ENCODE measurements at regions not wholly inside any gene's neighbourhood (a gene's known extent, or its start where the extent isn't known, plus 50 kb on each side); places are given as distances from the start of the nearest gene placed in this dataset.

- no peak overlapping the region for H2AFZ ChIP-seq (ENCODE audit: low read length)
- no peaks in the 10 kb centered on the region for H3K9me2 ChIP-seq (ENCODE audit: low read depth, low read length)
- no peak overlapping the region for H3K27ac ChIP-seq (ENCODE audit: low read depth, low read length, poor library complexity, severe bottlenecking)
- H3K4me3 ChIP-seq (ENCODE audit: low read depth, low read length, poor library complexity, severe bottlenecking): no peak overlapping the region
- H3K79me2 ChIP-seq (ENCODE audit: insufficient read depth, low read length): no peaks in the 10 kb centered on the region
- no peaks in the 10 kb centered on the region for H3K27me3 ChIP-seq (ENCODE audit: insufficient read depth, low read length)
- TF ChIP-seq EZH2 (IDR thresholded peaks at IDR 0.05; ENCODE audit: borderline replicate concordance, low read length): no peak
- no peak for TF ChIP-seq CTCF (IDR thresholded peaks at IDR 0.05; ENCODE audit: low read length)
- no peaks in the 10 kb centered on the region for H4K20me1 ChIP-seq (ENCODE audit: insufficient read depth, low read length)
- no peaks in the 10 kb centered on the region for H3K9me3 ChIP-seq (ENCODE audit: low read length)
- no peak overlapping the region for H3K4me2 ChIP-seq (ENCODE audit: low read length)
- no peaks in the 10 kb centered on the region for H3K4me1 ChIP-seq (ENCODE audit: insufficient read depth, low read length, severe bottlenecking)
- H3K36me3 ChIP-seq (ENCODE audit: insufficient read depth, low read length): no peaks in the 10 kb centered on the region
- H3F3A ChIP-seq (ENCODE audit: insufficient read depth, low read length): no peaks in the 10 kb centered on the region
- no peak overlapping the region for H3K9ac ChIP-seq (ENCODE audit: low read length)
These were observed 338.1 kb upstream of the BRINP1 start for GRCh38 chr9:119707228-119707845.

GRCh38 chr9:119701651-119702050 lies 332.4 kb upstream of the BRINP1 start:
- no peak overlapping the region for H3K4me2 ChIP-seq (ENCODE audit: low read length)
- H3K79me2 ChIP-seq (ENCODE audit: insufficient read depth, low read length): no peaks in the 10 kb centered on the region
- H3K36me3 ChIP-seq (ENCODE audit: insufficient read depth, low read length): no peaks in the 10 kb centered on the region
- H3K9me3 ChIP-seq (ENCODE audit: low read length): no peaks in the 10 kb centered on the region
- no peak overlapping the region for H3K9ac ChIP-seq (ENCODE audit: low read length)
- H3F3A ChIP-seq (ENCODE audit: insufficient read depth, low read length): no peaks in the 10 kb centered on the region
- no peak overlapping the region for H3K4me3 ChIP-seq (ENCODE audit: low read depth, low read length, poor library complexity, severe bottlenecking)
- TF ChIP-seq EZH2 (IDR thresholded peaks at IDR 0.05; ENCODE audit: borderline replicate concordance, low read length) (no peak), CTCF (IDR thresholded peaks at IDR 0.05; ENCODE audit: low read length) (no peak)
- H3K27me3 ChIP-seq (ENCODE audit: insufficient read depth, low read length): no peaks in the 10 kb centered on the region
- H3K9me2 ChIP-seq (ENCODE audit: low read depth, low read length): no peaks in the 10 kb centered on the region
- H2AFZ ChIP-seq (ENCODE audit: low read length): no peak overlapping the region
- no peak overlapping the region for H3K27ac ChIP-seq (ENCODE audit: low read depth, low read length, poor library complexity, severe bottlenecking)
- H4K20me1 ChIP-seq (ENCODE audit: insufficient read depth, low read length): no peaks in the 10 kb centered on the region
- H3K4me1 ChIP-seq (ENCODE audit: insufficient read depth, low read length, severe bottlenecking): no peaks in the 10 kb centered on the region

- Histone ChIP-seq H3K4me3 (ENCODE audit: low read depth, low read length, poor library complexity, severe bottlenecking) (no peak overlapping the region), H3F3A (ENCODE audit: insufficient read depth, low read length) (no peaks in the 10 kb centered on the region), H2AFZ (ENCODE audit: low read length) (no peak overlapping the region), H3K4me2 (ENCODE audit: low read length) (no peak overlapping the region), H3K27ac (ENCODE audit: low read depth, low read length, poor library complexity, severe bottlenecking) (no peak overlapping the region), H3K9ac (ENCODE audit: low read length) (no peak overlapping the region), H3K9me2 (ENCODE audit: low read depth, low read length) (no peaks in the 10 kb centered on the region), H3K4me1 (ENCODE audit: insufficient read depth, low read length, severe bottlenecking) (no peaks in the 10 kb centered on the region), H3K79me2 (ENCODE audit: insufficient read depth, low read length) (no peaks in the 10 kb centered on the region), H3K36me3 (ENCODE audit: insufficient read depth, low read length) (no peaks in the 10 kb centered on the region), H3K27me3 (ENCODE audit: insufficient read depth, low read length) (no peaks in the 10 kb centered on the region), H3K9me3 (ENCODE audit: low read length) (no peaks in the 10 kb centered on the region), H4K20me1 (ENCODE audit: insufficient read depth, low read length) (no peaks in the 10 kb centered on the region)
- TF ChIP-seq EZH2 (IDR thresholded peaks at IDR 0.05; ENCODE audit: borderline replicate concordance, low read length) (no peak), CTCF (IDR thresholded peaks at IDR 0.05; ENCODE audit: low read length) (no peak)
These were observed 329.3 kb upstream of the BRINP1 start for GRCh38 chr9:119698535-119698934.

All from OCI-LY1 (cell line).